Common myeloid progenitor, CD34-positive (primary cell): ENCODE measurements at regions not wholly inside any gene's neighbourhood (a gene's known extent, or its start where the extent isn't known, plus 50 kb on each side); places are given as distances from the start of the nearest gene placed in this dataset.

Experiments used
- CTCF ChIA-PET: fragments of 350-600 bp; sonication (Branson Sonifier 250); formaldehyde crosslinking; loops from one replicate; lab custom pipeline; 2021; ENCODE audit warnings: antibody characterized with exemption; lab: Charles Lee
- POLR2A ChIA-PET: fragments of 350-600 bp; sonication (Branson Sonifier 250); formaldehyde crosslinking; loops from one replicate; lab custom pipeline; 2021; ENCODE audit warnings: antibody characterized with exemption; lab: Charles Lee
- DNase-seq, 3 donors: peaks; one replicate each; pipeline versions ENCODE4 v3.0.0 to v3.0.0-alpha.2; 2013
- H3K27ac ChIP-seq, 2 experiments: 1 replicate in 1 of 2; 2 replicates in 1 of 2; pipeline ENCODE4 v1.7.0; 2013; ENCODE audit warnings: inconsistent platforms in 2 of 2, low read length in 2 of 2, mild to moderate bottlenecking in 2 of 2, low read depth in 1 of 2, moderate library complexity in 1 of 2; ENCODE audit not compliant: severe bottlenecking in 2 of 2, insufficient read depth in 1 of 2, poor library complexity in 1 of 2
- H3K27me3 ChIP-seq, 5 experiments: replicated peaks in 2 of 5; 1 replicate in 3 of 5; 2 replicates in 2 of 5; pipeline versions ENCODE4 v1.6.1 to v1.7.0; 2013; ENCODE audit warnings: low read length in 4 of 5, mild to moderate bottlenecking in 2 of 5, moderate library complexity in 2 of 5, inconsistent platforms in 1 of 5; ENCODE audit not compliant: insufficient read depth in 5 of 5, control insufficient read depth in 4 of 5
- H3K36me3 ChIP-seq, 4 experiments: 1 replicate in 2 of 4; 2 replicates in 2 of 4; pipeline versions ENCODE4 v1.6.1 to v1.7.0; 2013; ENCODE audit warnings: low read length in 3 of 4, control low read depth in 1 of 4, mild to moderate bottlenecking in 1 of 4; ENCODE audit not compliant: control insufficient read depth in 4 of 4, insufficient read depth in 4 of 4
- H3K4me1 ChIP-seq, 4 experiments: 1 replicate in 3 of 4; 2 replicates in 1 of 4; pipeline versions ENCODE4 v1.6.1 to v1.7.1; 2013; ENCODE audit warnings: low read length in 3 of 4, mild to moderate bottlenecking in 3 of 4, control low read depth in 1 of 4, inconsistent platforms in 1 of 4, moderate library complexity in 1 of 4; ENCODE audit not compliant: control insufficient read depth in 4 of 4, insufficient read depth in 4 of 4; ENCODE audit errors: control extremely low read depth in 1 of 4
- H3K4me3 ChIP-seq, 7 experiments: 1 replicate in 4 of 7; 2 replicates in 3 of 7; pipeline versions ENCODE4 v1.5.1 to v1.7.0; 2013; ENCODE audit warnings: mild to moderate bottlenecking in 7 of 7, low read length in 6 of 7, moderate library complexity in 6 of 7, inconsistent platforms in 2 of 7, low read depth in 2 of 7, control low read depth in 1 of 7; ENCODE audit not compliant: insufficient read depth in 4 of 7, control insufficient read depth in 1 of 7; ENCODE audit errors: extremely low read depth in 1 of 7
- H3K9me3 ChIP-seq, 5 experiments: 1 replicate in 4 of 5; 2 replicates in 1 of 5; pipeline versions ENCODE4 v1.6.1 to v1.7.1; 2013; ENCODE audit warnings: low read length in 4 of 5, mild to moderate bottlenecking in 2 of 5, inconsistent platforms in 1 of 5, low read depth in 1 of 5, moderate library complexity in 1 of 5; ENCODE audit not compliant: control insufficient read depth in 4 of 5, insufficient read depth in 2 of 5; ENCODE audit errors: control extremely low read depth in 1 of 5
- WGBS: methylation state at CpG from one replicate; pipeline ENCODE4 v1.1.5; 2013; ENCODE audit not compliant: insufficient coverage; 5-methylcytosine and 5-hydroxymethylcytosine counted together

- ChIA-PET POLR2A (no interaction called here), CTCF (no interaction called here)
- Histone ChIP-seq H3K9me3 (no peaks in the 10 kb centered on the region), H3K4me1 (no peaks in the 10 kb centered on the region), H3K4me3 (no peak overlapping the region), H3K27ac (no peak overlapping the region), H3K27me3 (no peaks in the 10 kb centered on the region), H3K36me3 (no peaks in the 10 kb centered on the region)
- no peak for DNase-seq
- no CpG with 5 or more reads among the region's 1 CpG for WGBS
Measured at GRCh38 chr5:162377895-162378294, 310.3 kb downstream of the GABRG2 start.

- ChIA-PET POLR2A (no interaction called here), CTCF (no interaction called here)
- Histone ChIP-seq H3K4me3 (no peak overlapping the region), H3K27ac (no peak overlapping the region), H3K27me3 (no peaks in the 10 kb centered on the region), H3K4me1 (no peaks in the 10 kb centered on the region), H3K9me3 (no peaks in the 10 kb centered on the region), H3K36me3 (no peaks in the 10 kb centered on the region)
- WGBS: no CpG with 5 or more reads among the region's 3 CpGs
- no peak for DNase-seq
Measured at GRCh38 chr5:162382839-162383238, 315.3 kb downstream of the GABRG2 start.

- POLR2A ChIA-PET: no interaction called here
- H3K9me3 ChIP-seq: no peaks in the 10 kb centered on the region
- no peak for DNase-seq
- H3K36me3 ChIP-seq: no peaks in the 10 kb centered on the region
- 56% methylated on average over 2 of the region's 2 CpGs for WGBS
- H3K27ac ChIP-seq: no peak overlapping the region
- H3K27me3 ChIP-seq: no peaks in the 10 kb centered on the region
- H3K4me1 ChIP-seq: no peaks in the 10 kb centered on the region
- CTCF ChIA-PET: no interaction called here
- no peak overlapping the region for H3K4me3 ChIP-seq
Measured at GRCh38 chr5:162384225-162384624, 316.7 kb downstream of the GABRG2 start.

GRCh38 chr5:162391833-162392232 is 324.3 kb downstream of the GABRG2 start:
- Histone ChIP-seq H3K27me3 (no peaks in the 10 kb centered on the region), H3K27ac (no peak overlapping the region), H3K4me1 (no peaks in the 10 kb centered on the region), H3K4me3 (no peak overlapping the region), H3K9me3 (no peaks in the 10 kb centered on the region), H3K36me3 (no peaks in the 10 kb centered on the region)
- WGBS: 100% methylated on average over 1 of the region's 4 CpGs
- POLR2A ChIA-PET: no interaction called here
- CTCF ChIA-PET: no interaction called here
- DNase-seq: no peak

- no peaks in the 10 kb centered on the region for H3K36me3 ChIP-seq
- no peak overlapping the region for H3K27ac ChIP-seq
- ChIA-PET POLR2A (no interaction called here), CTCF (no interaction called here)
- H3K9me3 ChIP-seq: no peaks in the 10 kb centered on the region
- H3K4me3 ChIP-seq: no peak overlapping the region
- no peaks in the 10 kb centered on the region for H3K4me1 ChIP-seq
- H3K27me3 ChIP-seq: no peaks in the 10 kb centered on the region
- no peak for DNase-seq
Measured at GRCh38 chr5:162392336-162392735, 324.8 kb downstream of the GABRG2 start.

GRCh38 chr5:162393534-162393933 is 326.0 kb downstream of the GABRG2 start:
- 88% methylated on average over 4 of the region's 4 CpGs for WGBS
- ChIA-PET POLR2A (no interaction called here), CTCF (no interaction called here)
- no peaks in the 10 kb centered on the region for H3K4me1 ChIP-seq
- no peaks in the 10 kb centered on the region for H3K36me3 ChIP-seq
- no peak overlapping the region for H3K27ac ChIP-seq
- DNase-seq: no peak
- H3K9me3 ChIP-seq: no peaks in the 10 kb centered on the region
- no peak overlapping the region for H3K4me3 ChIP-seq
- H3K27me3 ChIP-seq: no peaks in the 10 kb centered on the region

GRCh38 chr5:162407614-162408013 is 340.0 kb downstream of the GABRG2 start:
- CTCF ChIA-PET: no interaction called here
- POLR2A ChIA-PET: no interaction called here
- Histone ChIP-seq H3K36me3 (no peaks in the 10 kb centered on the region), H3K4me1 (no peaks in the 10 kb centered on the region), H3K4me3 (no peak overlapping the region), H3K27ac (no peak overlapping the region), H3K27me3 (no peaks in the 10 kb centered on the region), H3K9me3 (no peaks in the 10 kb centered on the region)
- WGBS: 80% methylated on average over 1 of the region's 2 CpGs
- no peak for DNase-seq
